ENCODE measurements at regions not wholly inside any gene's neighbourhood (a gene's known extent, or its start where the extent isn't known, plus 50 kb on each side); places are given as distances from the start of the nearest gene placed in this dataset.

DNA sequence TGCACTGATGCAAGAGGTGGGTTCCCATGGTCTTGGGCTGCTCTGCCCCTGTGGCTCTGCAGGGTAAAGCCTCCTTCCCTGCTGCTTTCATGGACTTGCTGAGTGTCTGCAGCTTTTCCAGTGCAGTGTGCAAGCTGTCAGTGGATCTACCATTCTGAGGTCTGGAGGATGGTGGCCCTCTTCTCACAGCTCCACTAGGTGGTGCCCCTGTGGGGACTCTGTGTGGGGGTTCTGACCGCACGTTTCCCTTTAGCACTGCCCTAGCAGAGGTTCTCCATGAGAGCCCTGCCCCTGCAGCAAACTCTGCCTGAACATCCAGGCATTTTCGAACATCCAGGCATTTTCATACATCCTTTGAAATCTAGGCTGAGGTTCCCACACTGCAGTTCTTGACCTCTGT lies 329.8 kb upstream of the NAALADL2 start:
- TF ChIP-seq, protein P1, sequence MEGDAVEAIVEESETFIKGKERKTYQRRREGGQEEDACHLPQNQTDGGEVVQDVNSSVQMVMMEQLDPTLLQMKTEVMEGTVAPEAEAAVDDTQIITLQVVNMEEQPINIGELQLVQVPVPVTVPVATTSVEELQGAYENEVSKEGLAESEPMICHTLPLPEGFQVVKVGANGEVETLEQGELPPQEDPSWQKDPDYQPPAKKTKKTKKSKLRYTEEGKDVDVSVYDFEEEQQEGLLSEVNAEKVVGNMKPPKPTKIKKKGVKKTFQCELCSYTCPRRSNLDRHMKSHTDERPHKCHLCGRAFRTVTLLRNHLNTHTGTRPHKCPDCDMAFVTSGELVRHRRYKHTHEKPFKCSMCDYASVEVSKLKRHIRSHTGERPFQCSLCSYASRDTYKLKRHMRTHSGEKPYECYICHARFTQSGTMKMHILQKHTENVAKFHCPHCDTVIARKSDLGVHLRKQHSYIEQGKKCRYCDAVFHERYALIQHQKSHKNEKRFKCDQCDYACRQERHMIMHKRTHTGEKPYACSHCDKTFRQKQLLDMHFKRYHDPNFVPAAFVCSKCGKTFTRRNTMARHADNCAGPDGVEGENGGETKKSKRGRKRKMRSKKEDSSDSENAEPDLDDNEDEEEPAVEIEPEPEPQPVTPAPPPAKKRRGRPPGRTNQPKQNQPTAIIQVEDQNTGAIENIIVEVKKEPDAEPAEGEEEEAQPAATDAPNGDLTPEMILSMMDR (IDR thresholded peaks at IDR 0.05), result no peak
- no peaks in the 10 kb centered on the region for H3K36me3 ChIP-seq
- peaks cover 0 to 4% (median 0%) of the 10 kb centered on the region in 11 donors for H3K9me3 ChIP-seq
- ATAC-seq, result no peak
- H3K27ac ChIP-seq, result no peak overlapping the region
- DNase-seq, result no peak
- no peak overlapping the region for H3K4me3 ChIP-seq
- no peaks in the 10 kb centered on the region for H3K27me3 ChIP-seq
- H3K4me1 ChIP-seq, result peaks cover 0 to 13% (median 0%) of the 10 kb centered on the region in 9 donors
- 82 to 83% methylated on average over 3 of the region's 3 CpGs for WGBS, 2 donors
- intact Hi-C loops (cut with DNase I), result no loop called here

DNA sequence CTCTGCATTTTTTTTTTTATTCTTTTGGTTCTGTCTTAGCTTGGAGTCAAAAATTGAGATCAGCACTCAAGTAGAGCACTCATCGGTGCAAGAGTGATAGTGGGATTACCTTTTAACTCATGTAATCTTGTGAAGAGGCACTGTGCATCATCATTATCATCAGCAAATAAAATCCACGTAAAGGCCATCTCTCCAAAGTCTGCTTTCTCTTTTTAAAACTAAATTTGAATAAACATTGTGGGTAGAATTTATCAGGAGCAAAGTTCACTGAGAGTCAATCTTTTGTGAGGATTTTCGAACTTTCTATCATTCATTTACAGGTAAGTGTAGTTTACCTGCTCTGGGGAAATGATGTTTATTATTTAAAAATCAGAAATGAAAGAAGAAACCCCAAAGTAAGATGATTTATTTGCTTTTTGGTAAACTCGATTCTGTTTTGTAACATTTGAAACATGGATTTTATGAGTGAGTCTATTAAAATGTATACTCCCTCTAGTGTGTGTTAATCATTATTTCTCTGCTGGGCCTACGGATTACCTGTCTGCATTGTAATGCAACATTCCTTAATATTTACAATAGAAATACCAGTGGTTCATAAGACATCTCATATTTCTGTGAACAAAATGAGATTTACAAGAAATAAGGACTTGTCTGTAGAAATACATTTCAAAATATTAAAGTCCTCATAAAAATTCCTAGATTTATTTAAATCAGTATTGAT lies 327.7 kb upstream of the NAALADL2 start:
- no peak overlapping the region for H3K4me3 ChIP-seq
- no peaks in the 10 kb centered on the region for H3K27me3 ChIP-seq
- peaks cover 0 to 13% (median 0%) of the 10 kb centered on the region in 9 donors for H3K4me1 ChIP-seq
- no peak overlapping the region for H3K27ac ChIP-seq
- intact Hi-C loops (cut with DNase I), result no loop called here
- no peaks in the 10 kb centered on the region for H3K9me3 ChIP-seq
- TF ChIP-seq, protein P1 (IDR thresholded peaks at IDR 0.05), result no peak
- WGBS, 2 donors, result 89 to 90% methylated on average over 5 of the region's 5 CpGs
- no peaks in the 10 kb centered on the region for H3K36me3 ChIP-seq
- no peak for ATAC-seq
- DNase-seq, result no peak

- DNase-seq, result no peak
- H3K4me1 ChIP-seq, result peaks cover 0 to 13% (median 0%) of the 10 kb centered on the region in 9 donors
- intact Hi-C loops (cut with DNase I), result no loop called here
- WGBS, 2 donors, result 43 to 69% methylated on average over 1 of the region's 1 CpG
- no peaks in the 10 kb centered on the region for H3K36me3 ChIP-seq
- H3K4me3 ChIP-seq, result no peak overlapping the region
- ATAC-seq, result no peak
- H3K9me3 ChIP-seq, result no peaks in the 10 kb centered on the region
- TF ChIP-seq, protein P1 (IDR thresholded peaks at IDR 0.05), result no peak
- H3K27me3 ChIP-seq, result no peaks in the 10 kb centered on the region
- H3K27ac ChIP-seq, result no peak overlapping the region
These were observed 326.9 kb upstream of the NAALADL2 start for GRCh38 chr3:174532216-174532615.

- TF ChIP-seq, protein P1 (IDR thresholded peaks at IDR 0.05), result no peak
- peaks cover 0 to 13% (median 0%) of the 10 kb centered on the region in 9 donors for H3K4me1 ChIP-seq
- DNase-seq (no peak), ATAC-seq (no peak)
- H3K36me3 ChIP-seq, result no peaks in the 10 kb centered on the region
- no peaks in the 10 kb centered on the region for H3K27me3 ChIP-seq
- 44 to 68% methylated on average over 2 of the region's 2 CpGs for WGBS, 2 donors
- H3K4me3 ChIP-seq, result no peak overlapping the region
- no peak overlapping the region for H3K27ac ChIP-seq
- H3K9me3 ChIP-seq, result no peaks in the 10 kb centered on the region
- intact Hi-C loops (cut with DNase I), result no loop called here
These were observed 326.4 kb upstream of the NAALADL2 start for GRCh38 chr3:174532776-174533175.

Data from heart right ventricle (tissue), 16 donors.